Hepatocyte (in vitro differentiated cells): ENCODE measurements at regions not wholly inside any gene's neighbourhood (a gene's known extent, or its start where the extent isn't known, plus 50 kb on each side); places are given as distances from the start of the nearest gene placed in this dataset.

ENCODE experiments used
- CTCF ChIP-seq: fragments of 200-600 bp; sonication (generic); IDR thresholded peaks from 2 replicates; pipeline ENCODE4 v1.5.1; 2016; ENCODE audit warnings: antibody characterized with exemption, mild to moderate bottlenecking; ENCODE audit not compliant: poor library complexity
- EZH2phosphoT487 ChIP-seq: fragments of 200-600 bp; sonication (generic); IDR thresholded peaks from one replicate; pipeline ENCODE4 v1.6.1; 2018; ENCODE audit warnings: antibody characterized with exemption, mild to moderate bottlenecking, low read depth, moderate library complexity; ENCODE audit not compliant: unreplicated experiment, severe bottlenecking

- no peak for TF ChIP-seq CTCF
- TF ChIP-seq EZH2phosphoT487 = no peak
Observed at GRCh38 chr12:86376052-86376451, 119.9 kb upstream of the MGAT4C start.
